NCI-H345 treated with DMSO at 0.1 percent for 48 hours (cell line): ENCODE measurements at regions not wholly inside any gene's neighbourhood (a gene's known extent, or its start where the extent isn't known, plus 50 kb on each side); places are given as distances from the start of the nearest gene placed in this dataset.

Source experiments
- DNase-seq: peaks from one replicate; lab custom pipeline; 2025; ENCODE audit not compliant: unreplicated experiment; lab: John Stamatoyannopoulos, UW

DNA sequence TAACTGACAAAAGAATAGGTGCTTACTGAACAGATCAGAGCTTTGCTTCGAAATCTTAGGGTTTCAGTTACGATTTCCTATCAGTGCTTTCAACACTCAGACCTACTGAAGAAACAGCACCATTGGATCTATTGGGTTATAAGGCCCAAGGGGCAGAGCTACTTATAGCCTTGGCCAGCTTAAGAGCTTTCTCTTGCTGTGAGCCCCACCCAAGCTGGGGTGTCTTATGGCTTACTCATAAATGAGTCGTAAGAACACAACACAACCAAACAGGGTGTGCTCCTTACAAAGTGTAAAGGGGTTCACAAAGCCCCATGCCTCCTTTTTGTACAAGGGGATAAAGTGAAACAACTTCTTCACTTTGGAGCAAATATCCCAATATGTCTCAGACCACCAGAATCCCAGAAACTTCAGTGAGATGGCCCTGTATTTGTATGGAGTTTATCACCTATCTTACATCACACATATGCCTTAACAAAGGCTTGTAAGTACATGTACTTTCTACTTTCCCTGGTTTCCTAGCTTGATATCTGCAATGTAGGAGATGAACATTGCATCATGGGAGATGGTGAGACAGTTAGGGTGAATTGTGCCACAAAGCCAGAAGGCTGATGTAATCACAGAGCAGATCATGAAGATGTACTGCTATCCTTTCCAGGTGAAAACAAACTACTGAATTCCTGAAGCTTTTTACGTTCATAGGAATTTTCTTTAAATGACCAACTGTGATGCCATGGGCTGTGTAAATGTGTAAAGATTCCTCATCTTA, 115.5 kb upstream of the GLI2 start:
- DNase-seq: no peak

DNA sequence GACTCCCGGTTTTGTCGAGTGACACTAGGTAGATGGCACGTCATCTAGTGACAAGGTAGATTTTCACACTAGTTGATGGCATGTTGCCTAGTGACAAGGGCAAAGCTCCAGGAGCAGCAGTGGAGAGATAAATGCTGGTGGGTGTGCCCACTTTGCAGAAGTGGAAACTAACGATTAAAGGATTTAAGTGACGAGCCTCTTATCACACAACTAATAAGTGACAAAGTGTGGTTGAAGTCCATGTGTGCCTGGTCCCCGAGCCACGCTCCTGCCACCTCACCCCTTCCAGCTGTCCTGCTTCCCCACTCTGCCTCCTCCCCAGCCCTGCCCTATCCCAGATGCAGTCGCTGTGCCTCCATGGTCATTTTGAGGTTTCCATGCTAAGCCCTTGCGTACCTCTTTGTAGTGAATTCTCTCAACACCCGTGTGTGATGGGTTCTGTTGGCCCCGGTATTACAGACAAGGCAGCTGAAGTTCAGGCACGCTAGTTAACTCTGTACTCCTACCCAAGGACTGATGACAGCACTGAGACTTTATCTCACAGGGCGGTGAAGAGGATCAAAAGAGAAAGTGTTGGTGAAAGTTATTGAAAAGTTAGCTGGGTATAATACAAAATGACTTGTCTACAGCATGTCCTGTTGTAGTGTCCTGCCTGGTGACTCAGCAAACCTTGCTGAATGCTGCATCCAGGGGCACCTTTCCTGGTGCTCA, 113.4 kb upstream of the GLI2 start:
- no peak for DNase-seq

- no peak for DNase-seq
Measured at GRCh38 chr2:120622886-120623753, 112.5 kb upstream of the GLI2 start.

GRCh38 chr2:120624061-120624737, 111.5 kb upstream of the GLI2 start:
- no peak for DNase-seq

DNA sequence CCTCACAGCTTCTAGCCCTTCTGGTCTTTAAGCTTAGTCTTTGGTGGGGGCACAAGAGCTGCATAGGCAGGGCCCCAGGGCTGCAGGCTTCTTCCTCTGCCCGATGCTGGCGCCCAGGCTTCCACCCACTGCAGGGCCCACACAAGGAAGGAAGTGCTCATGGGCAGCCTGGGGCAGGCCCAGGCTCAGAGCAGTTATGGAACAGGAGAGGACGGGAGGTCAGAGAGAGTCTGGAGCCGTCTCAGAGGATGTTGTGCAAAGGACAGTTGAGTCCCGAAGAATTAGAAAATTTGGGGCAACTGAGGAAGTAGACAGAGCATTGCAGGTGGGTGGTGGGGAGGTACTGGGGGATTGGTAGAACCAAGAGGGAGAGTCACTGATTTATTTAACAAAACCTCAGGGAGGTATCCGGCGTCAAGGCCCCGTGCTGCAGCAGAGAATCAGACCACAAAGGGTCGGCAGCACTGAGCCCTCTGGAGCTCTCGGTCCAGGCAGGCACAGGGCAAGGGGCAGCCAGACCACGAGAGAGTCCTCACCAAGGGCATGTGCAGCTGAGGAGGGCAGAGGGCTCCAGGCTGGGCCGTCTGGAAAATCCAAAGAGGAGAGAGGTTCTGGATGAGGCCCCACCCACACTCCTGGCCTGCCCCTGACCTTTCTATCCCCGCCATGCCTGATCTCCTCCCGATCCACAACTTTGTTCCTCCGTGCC, 110.8 kb upstream of the GLI2 start:
- DNase-seq: no peak

DNA sequence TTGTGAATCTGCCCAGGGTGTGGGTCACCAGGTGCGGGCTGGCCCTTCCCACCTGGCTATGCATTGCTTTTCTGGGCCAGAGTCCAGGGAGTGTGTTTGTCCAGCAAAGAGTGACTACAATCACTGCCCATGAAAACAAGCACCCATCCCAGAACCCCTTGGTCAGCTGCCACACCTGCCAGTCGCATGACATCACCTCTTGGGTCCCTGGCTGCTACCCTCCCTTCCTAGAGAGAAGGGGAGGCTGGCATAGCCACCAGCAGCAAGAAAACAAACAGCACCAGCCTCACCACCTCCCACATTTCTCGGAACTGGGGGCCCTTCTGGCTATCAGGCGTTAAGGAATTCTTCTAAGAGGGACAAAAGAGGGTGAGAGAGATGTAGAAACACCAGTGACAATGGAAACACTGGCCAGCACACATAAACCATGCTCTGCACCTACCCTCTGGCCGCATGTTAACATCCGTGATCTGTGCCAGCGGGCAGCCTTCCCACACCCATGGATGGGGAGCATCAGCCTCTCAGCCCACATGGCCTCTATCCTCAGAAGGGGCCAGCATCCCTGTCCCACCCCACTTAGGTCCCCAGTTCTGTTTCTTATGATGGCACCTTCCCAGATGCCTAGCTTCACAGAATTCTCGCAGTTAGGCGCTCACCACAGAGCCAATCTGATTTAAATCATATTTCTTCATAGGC, 109.7 kb upstream of the GLI2 start:
- DNase-seq: no peak

DNA sequence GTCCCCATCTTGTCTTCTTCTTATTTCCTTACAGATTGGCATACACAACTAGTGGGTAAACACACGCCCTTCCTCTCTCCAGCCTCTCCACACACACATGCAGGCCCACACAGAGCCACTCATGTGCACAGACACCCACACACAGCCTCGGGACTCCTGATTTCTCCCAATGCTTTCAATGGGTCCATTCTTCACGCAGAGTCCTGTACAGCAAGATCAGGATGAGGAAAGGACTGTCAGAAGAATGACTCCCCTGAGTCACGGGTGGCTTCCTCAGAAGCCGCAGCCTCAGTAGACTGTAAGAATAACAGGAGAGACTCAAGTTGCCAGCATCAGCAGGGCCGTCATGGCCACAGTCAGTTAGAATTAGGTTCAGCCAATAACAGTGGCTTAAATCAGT, 109.1 kb upstream of the GLI2 start:
- DNase-seq: no peak

DNA sequence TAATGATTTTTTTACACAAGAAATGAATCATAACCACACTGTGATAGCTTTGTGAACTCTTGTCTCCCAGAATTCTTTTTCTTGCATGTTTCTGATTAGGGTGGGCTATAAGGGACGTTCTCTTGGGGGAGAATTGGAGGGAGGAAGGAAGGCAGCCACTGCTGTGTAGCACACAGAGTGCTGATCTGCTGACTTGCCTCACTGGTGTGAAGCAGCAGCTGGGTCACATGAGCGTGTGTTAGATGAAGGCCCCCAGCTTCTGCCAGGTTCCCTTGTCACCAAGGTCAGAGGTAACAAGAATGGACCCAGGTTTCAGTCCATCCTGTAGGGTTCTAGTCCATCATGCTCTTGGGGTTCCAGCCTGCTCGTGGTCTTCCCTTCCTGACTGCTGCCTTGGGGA, 107.4 kb upstream of the GLI2 start:
- no peak for DNase-seq

- no peak for DNase-seq
Measured at GRCh38 chr2:120629241-120629895, 106.3 kb upstream of the GLI2 start.

- no peak for DNase-seq
Measured at GRCh38 chr2:120630031-120630701, 105.5 kb upstream of the GLI2 start.

GRCh38 chr2:120631236-120631635, 104.4 kb upstream of the GLI2 start:
- DNase-seq: no peak

- no peak for DNase-seq
Measured at GRCh38 chr2:120631724-120632123, 103.9 kb upstream of the GLI2 start.

GRCh38 chr2:120632796-120633646, 102.6 kb upstream of the GLI2 start:
- DNase-seq: peak; percentile 46

GRCh38 chr2:120634533-120634932, 101.1 kb upstream of the GLI2 start:
- DNase-seq: no peak

GRCh38 chr2:120635146-120635545, 100.5 kb upstream of the GLI2 start:
- no peak for DNase-seq

DNA sequence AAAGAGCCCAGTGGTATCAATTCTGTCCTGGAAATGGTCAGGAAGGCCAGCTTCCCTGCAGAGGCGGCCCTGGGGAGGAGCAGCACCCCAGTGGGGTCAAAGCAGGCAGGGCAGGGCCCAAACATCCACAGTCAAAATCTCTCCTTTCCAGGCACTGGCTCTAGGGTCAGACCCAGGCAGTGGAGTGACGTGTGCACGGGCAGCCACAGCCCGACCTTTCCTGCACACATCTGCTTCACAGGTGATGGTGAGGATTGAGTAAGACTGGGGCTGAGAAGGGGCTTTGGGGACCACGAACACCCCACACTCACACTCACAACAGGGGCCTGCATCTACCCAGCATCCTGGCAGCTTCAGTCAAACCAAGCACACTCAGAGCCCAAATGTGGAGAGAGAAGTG, 97.8 kb upstream of the GLI2 start:
- DNase-seq: no peak

- DNase-seq: no peak
Measured at GRCh38 chr2:120638450-120638849, 97.2 kb upstream of the GLI2 start.

DNA sequence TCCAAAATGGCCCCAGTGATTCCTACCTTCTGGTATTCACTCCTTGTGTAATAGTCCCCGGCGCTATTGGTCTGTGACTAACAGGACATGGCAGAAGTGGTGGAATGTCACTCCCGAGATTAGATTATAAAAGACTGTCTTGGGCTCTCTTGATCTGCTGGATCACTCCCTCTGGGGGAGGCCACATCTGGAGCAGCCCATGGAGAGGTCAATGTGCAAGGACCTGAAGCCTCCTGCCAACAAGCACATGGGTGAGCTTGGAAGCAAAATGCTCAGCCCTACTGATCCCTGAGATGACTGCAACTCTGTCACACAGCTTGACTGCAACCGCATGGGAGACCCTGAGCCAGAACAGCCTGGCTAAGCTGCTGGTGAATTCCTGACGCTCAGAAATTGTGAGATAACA, 94.3 kb upstream of the GLI2 start:
- DNase-seq: no peak
